Neural cell (in vitro differentiated cells): ENCODE measurements at regions not wholly inside any gene's neighbourhood (a gene's known extent, or its start where the extent isn't known, plus 50 kb on each side); places are given as distances from the start of the nearest gene placed in this dataset.

Experiments used
- H2AFZ ChIP-seq: fragments of 200-600, 300-800 bp; sonication (generic), shearing (Covaris generic); 2 replicates; pipeline ENCODE4 v1.6.0; 2014; ENCODE audit warnings: low read depth, mild to moderate bottlenecking, antibody characterized with exemption, low read length, moderate library complexity
- H3F3A ChIP-seq: fragments of 200-600 bp; shearing (Covaris generic); 2 replicates; pipeline ENCODE4 v1.6.1; 2016; ENCODE audit warnings: mild to moderate bottlenecking, moderate library complexity, mixed read lengths, antibody characterized with exemption, low read length; ENCODE audit not compliant: insufficient read depth, poor library complexity, severe bottlenecking
- H3K27ac ChIP-seq: fragments of 200-600, 300-800 bp; sonication (generic), shearing (Covaris generic); 2 replicates; pipeline ENCODE4 v1.5.1; 2014; ENCODE audit warnings: mild to moderate bottlenecking, low read length, moderate library complexity
- H3K27me3 ChIP-seq: fragments of 300-800, 200-600 bp; sonication (generic), shearing (Covaris generic); 2 replicates; pipeline ENCODE4 v1.6.0; 2014; ENCODE audit warnings: mild to moderate bottlenecking, low read depth, low read length, moderate library complexity; ENCODE audit not compliant: insufficient read depth
- H3K36me3 ChIP-seq: fragments of 300-800, 200-600 bp; sonication (generic), shearing (Covaris generic); 2 replicates; pipeline ENCODE4 v1.5.1; 2014; ENCODE audit warnings: mild to moderate bottlenecking, antibody characterized with exemption, low read length, moderate library complexity; ENCODE audit not compliant: insufficient read depth
- H3K4me2 ChIP-seq: fragments of 300-800, 200-600 bp; sonication (generic), shearing (Covaris generic); 2 replicates; pipeline ENCODE4 v1.6.0; 2014; ENCODE audit warnings: mild to moderate bottlenecking, low read length
- H3K4me3 ChIP-seq: fragments of 300-800, 200-600 bp; sonication (generic), shearing (Covaris generic); 2 replicates; pipeline ENCODE4 v1.5.1; 2014; ENCODE audit warnings: mild to moderate bottlenecking, low read length, moderate library complexity
- H3K79me2 ChIP-seq: fragments of 200-600 bp; shearing (Covaris generic); replicated peaks from 2 replicates; pipeline ENCODE4 v1.6.0; 2014; ENCODE audit warnings: mild to moderate bottlenecking, low read length, moderate library complexity; ENCODE audit not compliant: insufficient read depth
- H3K9ac ChIP-seq: fragments of 300-800, 200-600 bp; sonication (generic), shearing (Covaris generic); 2 replicates; pipeline ENCODE4 v1.6.1; 2016; ENCODE audit warnings: mild to moderate bottlenecking, low read length, mixed read lengths
- H3K9me2 ChIP-seq: fragments of 200-600 bp; shearing (Covaris generic); 2 replicates; pipeline ENCODE4 v1.6.1; 2016; ENCODE audit warnings: mild to moderate bottlenecking, low read length, mixed read lengths; ENCODE audit not compliant: insufficient read depth
- H3K9me3 ChIP-seq: fragments of 200-600, 300-800 bp; sonication (generic), shearing (Covaris generic); 2 replicates; pipeline ENCODE4 v1.6.1; 2016; ENCODE audit warnings: mild to moderate bottlenecking, mixed run types, low read length, moderate library complexity, mixed read lengths
- H4K20me1 ChIP-seq: fragments of 200-600 bp; shearing (Covaris generic); 2 replicates; pipeline ENCODE4 v1.6.1; 2016; ENCODE audit warnings: mild to moderate bottlenecking, mixed run types; ENCODE audit not compliant: insufficient read depth
- EP300 ChIP-seq: fragments of 450-650 bp; conservative IDR thresholded peaks from 2 replicates; pipeline ENCODE4 v1.6.1; 2014; ENCODE audit warnings: antibody characterized with exemption, mild to moderate bottlenecking, moderate library complexity; ENCODE audit not compliant: poor library complexity, severe bottlenecking
- EZH2 ChIP-seq: fragments of 200-600, 300-800 bp; shearing (Covaris generic), sonication (generic); IDR thresholded peaks from 2 replicates; pipeline ENCODE4 v1.6.1; 2014; ENCODE audit warnings: antibody characterized with exemption, low read length, borderline replicate concordance, mild to moderate bottlenecking; ENCODE audit not compliant: insufficient read depth, poor library complexity, severe bottlenecking
- MXI1 ChIP-seq: fragments of 450-650 bp; conservative IDR thresholded peaks from 2 replicates; pipeline ENCODE4 v1.6.1; 2014; ENCODE audit warnings: antibody characterized with exemption, mild to moderate bottlenecking; ENCODE audit not compliant: poor library complexity, severe bottlenecking
- POLR2AphosphoS5 ChIP-seq: IDR thresholded peaks from 2 replicates; pipeline ENCODE4 v1.6.1; 2012
- RAD21 ChIP-seq: fragments of 450-650 bp; conservative IDR thresholded peaks from 2 replicates; pipeline ENCODE4 v1.6.1; 2014; ENCODE audit warnings: antibody characterized with exemption, mild to moderate bottlenecking, moderate library complexity
- SMC3 ChIP-seq: fragments of 450-650 bp; conservative IDR thresholded peaks from 2 replicates; pipeline ENCODE4 v1.6.1; 2014; ENCODE audit warnings: antibody characterized with exemption, mild to moderate bottlenecking, moderate library complexity; ENCODE audit not compliant: poor library complexity
- TAF1 ChIP-seq: IDR thresholded peaks from 2 replicates; pipeline ENCODE4 v1.6.1; 2012; ENCODE audit warnings: low read depth
- TF ChIP-seq, protein P1 (sequence below): fragments of 450-650 bp; IDR thresholded peaks from 2 replicates; pipeline ENCODE4 v1.5.1; 2014; ENCODE audit warnings: antibody characterized with exemption, mild to moderate bottlenecking, moderate library complexity; ENCODE audit not compliant: poor library complexity, severe bottlenecking
- TF ChIP-seq, protein P2 (sequence below): IDR thresholded peaks from 2 replicates; pipeline ENCODE4 v1.6.1; 2012; ENCODE audit warnings: borderline replicate concordance

DNA sequence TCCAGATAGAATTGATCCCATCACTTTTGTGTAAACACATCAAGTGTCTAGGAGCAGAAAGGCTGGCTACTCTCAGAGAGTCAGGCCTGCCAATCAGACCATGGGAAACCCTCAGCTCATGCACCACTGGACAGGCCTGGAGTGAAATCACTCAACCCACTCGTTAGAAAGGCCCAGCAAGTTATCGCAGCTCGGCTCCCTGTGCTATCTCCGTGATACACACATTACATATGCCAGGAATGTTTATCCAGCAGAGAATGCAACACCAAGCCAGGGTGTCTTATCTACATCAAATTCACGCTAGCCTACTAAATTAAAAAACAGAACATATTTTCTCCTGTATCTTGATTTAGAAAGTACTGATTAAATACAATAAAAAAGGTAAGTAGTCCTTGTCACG, 232.4 kb upstream of the FOXQ1 start:
- Histone ChIP-seq H3K4me3 (no peak overlapping the region), H3K79me2 (no peaks in the 10 kb centered on the region), H3K9ac (no peak overlapping the region), H4K20me1 (no peaks in the 10 kb centered on the region), H3K36me3 (no peaks in the 10 kb centered on the region), H3K27ac (no peak overlapping the region), H2AFZ (no peak overlapping the region), H3F3A (no peaks in the 10 kb centered on the region), H3K27me3 (no peaks in the 10 kb centered on the region), H3K4me2 (no peak overlapping the region), H3K9me2 (no peaks in the 10 kb centered on the region), H3K9me3 (no peaks in the 10 kb centered on the region)
- TF ChIP-seq, protein P1, sequence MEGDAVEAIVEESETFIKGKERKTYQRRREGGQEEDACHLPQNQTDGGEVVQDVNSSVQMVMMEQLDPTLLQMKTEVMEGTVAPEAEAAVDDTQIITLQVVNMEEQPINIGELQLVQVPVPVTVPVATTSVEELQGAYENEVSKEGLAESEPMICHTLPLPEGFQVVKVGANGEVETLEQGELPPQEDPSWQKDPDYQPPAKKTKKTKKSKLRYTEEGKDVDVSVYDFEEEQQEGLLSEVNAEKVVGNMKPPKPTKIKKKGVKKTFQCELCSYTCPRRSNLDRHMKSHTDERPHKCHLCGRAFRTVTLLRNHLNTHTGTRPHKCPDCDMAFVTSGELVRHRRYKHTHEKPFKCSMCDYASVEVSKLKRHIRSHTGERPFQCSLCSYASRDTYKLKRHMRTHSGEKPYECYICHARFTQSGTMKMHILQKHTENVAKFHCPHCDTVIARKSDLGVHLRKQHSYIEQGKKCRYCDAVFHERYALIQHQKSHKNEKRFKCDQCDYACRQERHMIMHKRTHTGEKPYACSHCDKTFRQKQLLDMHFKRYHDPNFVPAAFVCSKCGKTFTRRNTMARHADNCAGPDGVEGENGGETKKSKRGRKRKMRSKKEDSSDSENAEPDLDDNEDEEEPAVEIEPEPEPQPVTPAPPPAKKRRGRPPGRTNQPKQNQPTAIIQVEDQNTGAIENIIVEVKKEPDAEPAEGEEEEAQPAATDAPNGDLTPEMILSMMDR = no peak
- TF ChIP-seq TAF1 (no peak), EP300 (no peak), RAD21 (no peak), POLR2AphosphoS5 (no peak), MXI1 (no peak), SMC3 (no peak), EZH2 (no peak)
- TF ChIP-seq, protein P2, sequence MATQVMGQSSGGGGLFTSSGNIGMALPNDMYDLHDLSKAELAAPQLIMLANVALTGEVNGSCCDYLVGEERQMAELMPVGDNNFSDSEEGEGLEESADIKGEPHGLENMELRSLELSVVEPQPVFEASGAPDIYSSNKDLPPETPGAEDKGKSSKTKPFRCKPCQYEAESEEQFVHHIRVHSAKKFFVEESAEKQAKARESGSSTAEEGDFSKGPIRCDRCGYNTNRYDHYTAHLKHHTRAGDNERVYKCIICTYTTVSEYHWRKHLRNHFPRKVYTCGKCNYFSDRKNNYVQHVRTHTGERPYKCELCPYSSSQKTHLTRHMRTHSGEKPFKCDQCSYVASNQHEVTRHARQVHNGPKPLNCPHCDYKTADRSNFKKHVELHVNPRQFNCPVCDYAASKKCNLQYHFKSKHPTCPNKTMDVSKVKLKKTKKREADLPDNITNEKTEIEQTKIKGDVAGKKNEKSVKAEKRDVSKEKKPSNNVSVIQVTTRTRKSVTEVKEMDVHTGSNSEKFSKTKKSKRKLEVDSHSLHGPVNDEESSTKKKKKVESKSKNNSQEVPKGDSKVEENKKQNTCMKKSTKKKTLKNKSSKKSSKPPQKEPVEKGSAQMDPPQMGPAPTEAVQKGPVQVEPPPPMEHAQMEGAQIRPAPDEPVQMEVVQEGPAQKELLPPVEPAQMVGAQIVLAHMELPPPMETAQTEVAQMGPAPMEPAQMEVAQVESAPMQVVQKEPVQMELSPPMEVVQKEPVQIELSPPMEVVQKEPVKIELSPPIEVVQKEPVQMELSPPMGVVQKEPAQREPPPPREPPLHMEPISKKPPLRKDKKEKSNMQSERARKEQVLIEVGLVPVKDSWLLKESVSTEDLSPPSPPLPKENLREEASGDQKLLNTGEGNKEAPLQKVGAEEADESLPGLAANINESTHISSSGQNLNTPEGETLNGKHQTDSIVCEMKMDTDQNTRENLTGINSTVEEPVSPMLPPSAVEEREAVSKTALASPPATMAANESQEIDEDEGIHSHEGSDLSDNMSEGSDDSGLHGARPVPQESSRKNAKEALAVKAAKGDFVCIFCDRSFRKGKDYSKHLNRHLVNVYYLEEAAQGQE = no peak

DNA sequence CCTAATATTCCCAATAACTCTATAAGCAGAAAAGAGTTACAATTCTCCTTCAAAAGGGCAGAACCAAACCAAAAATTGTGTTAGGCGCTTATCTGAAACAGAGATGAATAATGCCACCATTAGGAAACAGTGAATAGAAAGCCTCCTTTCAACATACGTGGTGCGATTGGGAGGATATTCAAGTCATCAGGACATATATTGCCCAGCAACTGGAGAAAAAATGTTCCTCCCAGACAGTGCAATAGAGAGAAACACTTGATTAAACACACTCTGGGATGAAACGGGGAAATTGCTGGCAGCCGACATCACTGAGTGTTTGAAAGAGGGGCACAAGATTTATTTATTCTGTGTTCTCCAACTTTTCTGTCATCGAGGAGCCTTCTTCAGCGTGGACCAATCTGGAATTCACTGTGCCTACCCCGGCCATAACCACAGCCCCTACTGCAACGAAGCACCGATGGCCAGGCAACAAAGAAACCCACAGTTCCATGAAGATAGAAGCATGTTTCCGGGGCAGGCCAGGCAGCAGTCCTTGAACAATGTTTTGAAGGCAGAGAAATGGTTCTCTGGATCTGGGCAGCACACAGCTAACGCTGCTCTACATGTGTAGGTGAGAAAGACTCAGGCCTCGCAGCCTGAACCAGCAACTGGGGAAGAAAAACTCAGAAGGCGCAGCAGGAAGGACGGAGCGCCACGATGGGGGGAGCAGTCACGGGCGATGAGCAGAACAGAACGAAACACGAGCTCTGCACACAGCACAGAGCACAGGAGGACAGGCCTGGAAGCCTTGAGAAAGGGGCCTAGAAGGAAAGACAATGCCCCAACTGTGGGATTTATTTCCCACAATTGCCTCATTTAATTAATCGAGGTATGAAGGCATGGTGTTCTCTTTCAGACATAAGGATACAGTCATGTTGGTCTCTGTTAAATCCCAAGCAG, 234.2 kb upstream of the FOXQ1 start:
- H3K4me2 ChIP-seq = no peak overlapping the region
- TF ChIP-seq, protein P2 = no peak
- TF ChIP-seq POLR2AphosphoS5 (no peak), MXI1 (no peak), RAD21 (no peak), EP300 (no peak), SMC3 (no peak), TAF1 (no peak), EZH2 (no peak)
- TF ChIP-seq, protein P1 = no peak
- no peaks in the 10 kb centered on the region for H3K9me3 ChIP-seq
- H3K9ac ChIP-seq = no peak overlapping the region
- H3K27me3 ChIP-seq = no peaks in the 10 kb centered on the region
- no peak overlapping the region for H3K27ac ChIP-seq
- H4K20me1 ChIP-seq = no peaks in the 10 kb centered on the region
- H3K36me3 ChIP-seq = no peaks in the 10 kb centered on the region
- no peaks in the 10 kb centered on the region for H3F3A ChIP-seq
- no peak overlapping the region for H2AFZ ChIP-seq
- H3K4me3 ChIP-seq = no peak overlapping the region
- no peaks in the 10 kb centered on the region for H3K79me2 ChIP-seq
- H3K9me2 ChIP-seq = no peaks in the 10 kb centered on the region
